ENCODE measurements at regions not wholly inside any gene's neighbourhood (a gene's known extent, or its start where the extent isn't known, plus 50 kb on each side); places are given as distances from the start of the nearest gene placed in this dataset.
A peak's percentile ranks its signal among the peaks of the same experiment; 100 is the strongest.

GRCh38 chr22:27298332-27298731 lies 503.2 kb downstream of the MN1 start:
- Histone ChIP-seq H3K79me1 (ENCODE audit: low read depth, low read length) (no peaks in the 10 kb centered on the region), H3K4me2 (ENCODE audit: insufficient read depth in 1 of 2, low read depth in 2 of 2, low read length in 2 of 2) (peak overlapping the region in 1 of 2 experiments; percentile 64; a peak in 1 of 4 replicates), H4K91ac (replicated peaks; ENCODE audit: insufficient read length, low read length) (no peak overlapping the region), H2BK12ac (ENCODE audit: low read depth, low read length) (no peak overlapping the region), H3K9ac (replicated peaks in 1 of 4; ENCODE audit: extremely low read depth in 1 of 4, low read depth in 3 of 4, low read length in 3 of 4) (no peak overlapping the region), H3K27me3 (replicated peaks in 1 of 4; ENCODE audit: control insufficient read depth in 3 of 4, extremely low read depth in 1 of 4, insufficient read depth in 3 of 4, low read length in 3 of 4) (no peaks in the 10 kb centered on the region), H4K5ac (ENCODE audit: insufficient read length, low read depth, low read length) (no peak overlapping the region), H2AK5ac (ENCODE audit: low read depth, low read length) (no peak overlapping the region), H3K79me2 (ENCODE audit: control insufficient read depth in 1 of 2, insufficient read depth in 2 of 2, low read length in 2 of 2) (no peaks in the 10 kb centered on the region), H3K36me3 (ENCODE audit: control insufficient read depth in 2 of 4, insufficient read depth in 4 of 4, low read length in 3 of 4) (no peaks in the 10 kb centered on the region), H2BK15ac (ENCODE audit: low read length) (no peak overlapping the region), H3K23me2 (ENCODE audit: low read depth, low read length) (peaks cover 8% of the 10 kb centered on the region; the same call in 1 of the 2 replicates), H4K20me1 (replicated peaks in 1 of 2; ENCODE audit: control insufficient read depth in 1 of 2, insufficient read depth in 2 of 2, low read length in 2 of 2) (no peaks in the 10 kb centered on the region), H2BK20ac (ENCODE audit: low read length) (no peak overlapping the region), H4K8ac (ENCODE audit: extremely low read depth, insufficient read depth, low read length) (no peak overlapping the region), H2BK5ac (ENCODE audit: low read depth, low read length) (no peak overlapping the region), H3K4me1 (replicated peaks in 1 of 4; ENCODE audit: control insufficient read depth in 3 of 4, insufficient read depth in 4 of 4, low read length in 3 of 4) (peaks cover 0 to 13% (median 7%) of the 10 kb centered on the region in 4 experiments; a peak in 6 of 7 replicates), H3K23ac (ENCODE audit: insufficient read length) (no peak overlapping the region), H2BK120ac (replicated peaks; ENCODE audit: low read depth, low read length) (no peak overlapping the region), H3K4ac (replicated peaks; ENCODE audit: insufficient read length, low read depth, low read length) (no peak overlapping the region), H3K27ac (ENCODE audit: low read depth, low read length) (no peak overlapping the region), H3K18ac (ENCODE audit: extremely low read depth, low read length) (no peak overlapping the region), H3K56ac (replicated peaks; ENCODE audit: insufficient read length, low read depth, low read length) (no peak overlapping the region), H2AFZ (ENCODE audit: low read length) (no peak overlapping the region), H3K4me3 (ENCODE audit: extremely low read depth in 1 of 4, insufficient read depth in 2 of 4, low read depth in 3 of 4, low read length in 4 of 4) (peak overlapping the region in 1 of 4 experiments; percentile 50; a peak in 1 of 8 replicates), H3K14ac (ENCODE audit: insufficient read length) (no peak overlapping the region), H3K9me3 (ENCODE audit: insufficient read depth in 2 of 2, low read depth in 1 of 2, low read length in 1 of 2) (no peaks in the 10 kb centered on the region)
- no peak for TF ChIP-seq CHD2 (IDR thresholded peaks at IDR 0.05; ENCODE audit: low read length)
- TF ChIP-seq SP4 (IDR thresholded peaks at IDR 0.05; ENCODE audit: low read length): no peak
- no peak for TF ChIP-seq SIN3A (conservative IDR thresholded peaks at IDR 0.05 in 1 of 2, IDR thresholded peaks at IDR 0.05 in 1 of 2; ENCODE audit: low read depth in 1 of 2, low read length in 2 of 2)
- TF ChIP-seq CBX8 (IDR thresholded peaks at IDR 0.05; ENCODE audit: borderline replicate concordance, low read depth, low read length): no peak
- TF ChIP-seq CEBPB (IDR thresholded peaks at IDR 0.05; ENCODE audit: low read depth, low read length): no peak
- TF ChIP-seq USF2 (IDR thresholded peaks at IDR 0.05; ENCODE audit: low read length): no peak
- no peak for TF ChIP-seq TEAD4 (IDR thresholded peaks at IDR 0.05; ENCODE audit: low read depth, low read length)
- DNase-seq (ENCODE audit: low read depth in 1 of 2, low spot score in 2 of 2): no peak
- 63% methylated on average over 6 of the region's 7 CpGs; no CpG with 5 or more reads in 1 of the 2 experiments for WGBS, 2 experiments (ENCODE audit: extremely low coverage in 1 of 2, insufficient coverage in 1 of 2, insufficient read length in 1 of 2, insufficient replicate concordance in 2 of 2, low coverage in 1 of 2, low lambda C conversion rate in 2 of 2, missing lambda C conversion rate in 1 of 2)
- no peak for FAIRE-seq
- ChIA-PET CTCF (ENCODE audit: partially characterized antibody) (interaction anchor here (0.6 kb wide), 1 partner anchor 10 kb away, joined by 3 read pairs; no protein-coding TSS in a partner anchor), POLR2A (ENCODE audit: partially characterized antibody) (no interaction called here)

Data from H1 (cell line).